SKM-1 (cell line): ENCODE measurements at regions not wholly inside any gene's neighbourhood (a gene's known extent, or its start where the extent isn't known, plus 50 kb on each side); places are given as distances from the start of the nearest gene placed in this dataset.
"Not testable (repeated sequence)": the region's sequence is repeated elsewhere in the genome, so short reads cannot be mapped to it uniquely, and the experiment has no call there.

ENCODE experiments used
- DNase-seq: peaks from one replicate; lab custom pipeline; 2025; ENCODE audit not compliant: unreplicated experiment; lab: John Stamatoyannopoulos, UW

GRCh38 chr1:232180779-232181136, 449.2 kb downstream of the SIPA1L2 start:
- no peak for DNase-seq

DNA sequence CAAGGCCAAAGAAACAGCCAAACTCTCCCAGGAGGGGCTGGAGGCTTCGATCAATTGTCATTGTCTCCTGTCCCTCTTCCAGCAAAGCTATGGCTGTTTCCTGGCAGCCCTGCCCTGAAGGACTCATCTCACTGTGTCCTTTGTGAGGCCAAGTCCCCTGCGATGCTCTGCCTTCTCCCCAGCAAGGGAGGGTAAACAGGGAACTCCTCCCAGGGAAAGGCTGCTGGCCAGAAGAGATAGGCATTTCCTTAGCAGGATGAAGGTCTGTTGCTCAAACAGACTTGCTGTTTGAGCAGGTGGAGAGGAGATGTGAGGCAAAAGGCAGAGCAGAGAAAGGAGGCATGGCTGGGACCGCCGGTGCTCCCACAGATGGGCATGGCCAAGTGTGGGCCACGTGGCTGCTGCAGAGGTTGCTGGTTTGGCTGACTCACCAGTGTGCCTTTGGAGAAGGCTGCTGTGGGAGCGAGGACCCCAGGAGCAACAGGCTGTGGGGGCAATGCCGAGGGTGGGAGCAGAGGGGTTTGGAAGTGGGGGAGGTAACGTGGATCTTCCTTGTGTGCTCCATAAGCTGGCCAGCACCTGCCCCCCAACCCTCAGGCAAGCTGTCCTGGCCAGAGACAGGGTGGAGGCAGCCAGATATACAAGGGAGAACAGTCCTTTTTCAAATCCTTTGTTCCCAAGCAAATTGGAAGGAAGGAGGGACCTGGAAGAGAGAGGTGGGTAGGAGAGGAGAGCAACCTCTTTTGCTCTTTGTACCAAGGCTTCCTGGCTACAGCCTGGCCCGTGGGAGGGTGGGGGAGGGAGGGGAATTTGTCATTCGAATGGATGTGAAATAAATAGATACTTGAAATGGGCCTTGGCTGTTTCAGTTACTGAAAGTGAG, 449.8 kb downstream of the SIPA1L2 start:
- no peak for DNase-seq

GRCh38 chr1:232178191-232178590, 451.7 kb downstream of the SIPA1L2 start:
- DNase-seq = no peak

DNA sequence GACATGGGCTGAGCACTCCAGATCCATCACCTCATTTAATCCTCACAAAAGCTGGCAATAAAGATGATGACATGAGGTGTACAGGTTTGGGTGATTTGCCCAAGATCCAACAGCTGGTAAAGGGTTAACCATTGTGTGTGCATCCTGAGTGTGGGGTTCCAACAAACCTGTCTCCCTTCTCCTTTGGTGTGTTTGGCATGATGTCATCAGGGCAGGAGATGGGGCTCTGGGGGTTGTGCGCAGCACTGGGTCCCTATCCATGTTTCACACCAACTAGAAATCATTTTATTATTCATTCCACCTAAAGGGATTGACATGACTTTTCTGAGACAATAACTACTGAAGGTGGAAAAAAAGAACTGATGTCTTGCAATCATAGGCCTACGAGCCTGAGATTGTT, 452.5 kb downstream of the SIPA1L2 start:
- no peak for DNase-seq

DNA sequence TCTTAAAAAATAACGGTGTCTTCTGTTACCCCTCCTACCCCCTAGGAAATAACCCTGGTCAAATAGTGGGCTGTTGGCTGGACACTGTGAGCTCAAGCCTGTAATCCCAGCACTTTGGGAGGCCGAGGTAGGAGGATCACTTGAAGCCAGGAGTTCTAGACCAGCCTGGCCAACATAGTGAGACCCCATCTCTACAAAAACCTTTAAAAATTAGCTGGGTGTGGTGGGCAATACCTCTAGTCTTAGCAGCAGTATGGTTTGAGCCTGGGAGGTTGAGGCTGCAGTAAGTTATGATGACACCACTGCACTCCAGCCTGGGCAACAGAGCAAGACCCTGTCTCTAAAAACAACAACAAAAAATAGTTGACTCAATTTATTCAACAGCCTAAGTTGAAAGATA, 453.7 kb downstream of the SIPA1L2 start:
- no peak for DNase-seq

- no peak for DNase-seq
Observed at GRCh38 chr1:232174306-232174705, 455.6 kb downstream of the SIPA1L2 start.

DNA sequence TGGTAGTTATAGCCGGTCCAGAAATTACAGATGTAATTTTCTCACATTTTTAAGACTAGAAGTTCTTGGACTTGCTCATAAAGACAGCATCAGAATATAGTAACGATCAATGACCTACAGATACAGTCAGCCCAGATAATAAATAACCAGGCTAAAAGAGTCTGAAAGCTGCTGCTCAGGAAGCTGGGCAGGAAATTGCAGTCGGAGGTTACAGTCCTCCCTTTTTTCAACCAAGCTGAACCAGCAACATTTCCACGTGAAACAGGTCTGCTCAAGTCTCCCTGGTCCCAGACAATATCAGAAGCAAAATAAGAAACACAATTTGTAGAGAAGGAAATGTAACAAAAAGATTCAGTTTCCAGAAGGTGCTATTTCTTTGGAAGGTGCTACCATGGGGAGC, 457.4 kb downstream of the SIPA1L2 start:
- DNase-seq = no peak

- no peak for DNase-seq
Observed at GRCh38 chr1:232170909-232171308, 459.0 kb downstream of the SIPA1L2 start.

GRCh38 chr1:232169436-232169835, 460.5 kb downstream of the SIPA1L2 start:
- DNase-seq = no peak

DNA sequence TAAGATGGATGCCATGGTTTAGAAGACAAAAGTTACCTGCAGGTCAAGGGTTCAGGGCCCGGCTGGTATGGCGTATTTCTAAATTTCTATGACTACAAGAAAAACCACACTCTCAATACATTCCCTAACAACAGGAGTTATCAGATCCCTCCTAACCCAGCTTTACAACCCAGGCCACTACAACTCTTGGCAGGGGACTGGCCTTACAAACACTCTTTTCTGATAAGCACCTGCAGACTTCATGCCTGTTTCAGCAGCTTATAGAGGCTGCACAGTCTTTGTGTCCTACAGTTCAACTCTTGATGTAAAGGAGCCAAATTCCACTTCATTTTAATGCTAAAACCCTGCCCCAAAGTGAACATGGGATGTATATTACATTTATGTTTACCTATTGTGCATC, 461.4 kb downstream of the SIPA1L2 start:
- DNase-seq = no peak

DNA sequence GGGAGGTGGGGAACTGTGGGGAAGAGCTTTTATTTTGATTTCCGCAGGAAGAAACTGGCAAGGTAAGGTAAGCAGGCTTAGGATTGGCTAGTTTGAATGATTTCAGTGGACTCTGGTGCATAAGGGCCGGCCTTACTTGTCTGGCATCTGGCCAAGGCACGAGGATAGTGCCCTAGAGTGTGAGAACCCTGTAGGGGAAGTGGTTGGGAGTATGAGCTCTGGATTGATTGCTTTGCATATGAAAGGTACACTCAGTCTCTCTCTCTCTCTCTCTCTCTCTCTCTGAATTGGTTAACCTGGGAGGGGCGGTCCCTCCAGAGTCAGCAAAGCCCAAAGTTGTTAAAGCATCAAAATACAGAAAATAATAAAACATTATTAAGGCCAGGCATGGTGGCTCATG, 463.0 kb downstream of the SIPA1L2 start:
- no peak for DNase-seq

- DNase-seq = no peak
Observed at GRCh38 chr1:232164078-232164963, 465.6 kb downstream of the SIPA1L2 start.

- no peak for DNase-seq
Observed at GRCh38 chr1:232163533-232163932, 466.4 kb downstream of the SIPA1L2 start.

GRCh38 chr1:232162001-232162400, 467.9 kb downstream of the SIPA1L2 start:
- DNase-seq = no peak

DNA sequence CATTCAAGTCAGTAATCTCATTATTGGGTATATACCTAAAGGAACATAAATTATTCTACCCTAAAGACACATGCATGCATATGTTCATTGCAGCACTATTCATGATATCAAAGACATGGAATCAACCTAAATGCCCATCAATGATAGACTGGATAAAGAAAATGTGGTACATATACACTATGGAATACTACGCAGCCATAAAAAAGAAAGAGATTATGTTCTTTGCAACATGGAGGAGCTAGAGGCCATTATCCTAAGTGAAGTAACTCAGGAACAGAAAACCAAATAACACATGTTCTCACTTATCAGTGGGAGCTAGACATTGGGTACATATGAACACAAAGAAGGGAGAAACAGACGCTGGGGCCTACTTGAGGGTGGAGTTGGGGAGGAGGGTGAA, 471.4 kb downstream of the SIPA1L2 start:
- DNase-seq = not testable (repeated sequence)

- not testable (repeated sequence) for DNase-seq
Observed at GRCh38 chr1:232156070-232156469, 473.9 kb downstream of the SIPA1L2 start.

- no peak for DNase-seq
Observed at GRCh38 chr1:232153652-232154051, 476.3 kb downstream of the SIPA1L2 start.

- no peak for DNase-seq
Observed at GRCh38 chr1:232150770-232151548, 479.0 kb downstream of the SIPA1L2 start.

DNA sequence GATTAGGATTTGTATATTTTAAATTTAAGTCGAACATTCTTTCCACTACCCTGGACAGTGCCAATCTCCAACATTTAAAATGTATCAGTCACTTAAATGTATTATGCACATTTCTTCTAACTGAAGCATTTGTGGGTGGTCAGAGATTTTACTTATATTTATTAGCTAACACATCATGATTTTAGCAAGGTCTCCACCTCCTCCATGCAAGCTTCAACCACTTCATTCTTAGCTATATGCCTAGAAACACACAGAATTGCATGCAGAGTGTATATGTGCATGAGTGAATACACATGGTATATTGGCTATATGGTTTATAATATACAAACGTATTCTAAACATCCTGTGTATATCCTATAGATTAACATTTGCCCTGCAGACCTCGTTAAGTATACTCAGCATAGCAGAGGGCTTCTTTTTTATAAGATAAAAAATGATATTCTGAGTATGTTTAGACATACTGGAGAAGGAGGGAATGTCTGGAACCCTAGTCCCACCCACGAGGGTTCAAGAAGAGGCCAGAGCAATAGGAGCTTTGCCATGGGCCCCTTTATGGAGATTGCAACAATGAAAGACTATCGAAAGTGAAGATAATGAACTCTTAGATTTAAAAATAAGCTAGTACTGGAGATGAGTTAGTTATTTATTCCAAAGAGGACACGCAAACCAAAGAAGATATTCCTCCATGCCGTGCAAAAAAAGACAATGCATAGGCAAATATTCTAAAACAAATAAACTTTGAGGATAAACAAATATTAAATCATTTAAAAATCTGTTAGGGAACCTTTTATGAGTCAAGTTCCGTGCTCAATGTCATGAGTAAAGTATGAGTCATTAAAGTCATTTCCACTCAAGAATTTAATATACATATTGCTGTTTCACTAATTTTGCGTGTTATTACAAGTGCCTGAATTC, 480.4 kb downstream of the SIPA1L2 start:
- no peak for DNase-seq

GRCh38 chr1:232147215-232147614, 482.7 kb downstream of the SIPA1L2 start:
- no peak for DNase-seq
